ENCODE measurements at regions not wholly inside any gene's neighbourhood (a gene's known extent, or its start where the extent isn't known, plus 50 kb on each side); places are given as distances from the start of the nearest gene placed in this dataset.

GRCh38 chr22:49039625-49040024 lies 788.0 kb downstream of the BRD1 start:
- H3K4me3 ChIP-seq (ENCODE audit: low read depth, low read length) = no peak overlapping the region

- no peak overlapping the region for H3K4me3 ChIP-seq (ENCODE audit: low read depth, low read length)
Measured at GRCh38 chr22:49037701-49038245, 789.9 kb downstream of the BRD1 start.

- H3K4me3 ChIP-seq (ENCODE audit: low read depth, low read length) = no peak overlapping the region
Measured at GRCh38 chr22:49036513-49036912, 791.2 kb downstream of the BRD1 start.

GRCh38 chr22:49035818-49036457 lies 791.7 kb downstream of the BRD1 start:
- H3K4me3 ChIP-seq (ENCODE audit: low read depth, low read length) = no peak overlapping the region

- H3K4me3 ChIP-seq (ENCODE audit: low read depth, low read length) = no peak overlapping the region
Measured at GRCh38 chr22:49034836-49035817, 792.5 kb downstream of the BRD1 start.

- no peak overlapping the region for H3K4me3 ChIP-seq (ENCODE audit: low read depth, low read length)
Measured at GRCh38 chr22:49033616-49034015, 794.1 kb downstream of the BRD1 start.

- H3K4me3 ChIP-seq (ENCODE audit: low read depth, low read length) = no peak overlapping the region
Measured at GRCh38 chr22:49032821-49033220, 794.9 kb downstream of the BRD1 start.

- no peak overlapping the region for H3K4me3 ChIP-seq (ENCODE audit: low read depth, low read length)
Measured at GRCh38 chr22:49031746-49032330, 795.8 kb downstream of the BRD1 start.

GRCh38 chr22:49028111-49028510 lies 799.6 kb downstream of the BRD1 start:
- no peak overlapping the region for H3K4me3 ChIP-seq (ENCODE audit: low read depth, low read length)

- H3K4me3 ChIP-seq (ENCODE audit: low read depth, low read length) = no peak overlapping the region
Measured at GRCh38 chr22:49027368-49027670, 800.4 kb downstream of the BRD1 start.

- H3K4me3 ChIP-seq (ENCODE audit: low read depth, low read length) = no peak overlapping the region
Measured at GRCh38 chr22:49026494-49027367, 800.9 kb downstream of the BRD1 start.

GRCh38 chr22:49025791-49026493 lies 801.7 kb downstream of the BRD1 start:
- H3K4me3 ChIP-seq (ENCODE audit: low read depth, low read length) = no peak overlapping the region

- H3K4me3 ChIP-seq (ENCODE audit: low read depth, low read length) = no peak overlapping the region
Measured at GRCh38 chr22:49024775-49025440, 802.8 kb downstream of the BRD1 start.

- H3K4me3 ChIP-seq (ENCODE audit: low read depth, low read length) = no peak overlapping the region
Measured at GRCh38 chr22:49023879-49024774, 803.5 kb downstream of the BRD1 start.

- H3K4me3 ChIP-seq (ENCODE audit: low read depth, low read length) = no peak overlapping the region
Measured at GRCh38 chr22:49023161-49023878, 804.4 kb downstream of the BRD1 start.

- H3K4me3 ChIP-seq (ENCODE audit: low read depth, low read length) = no peak overlapping the region
Measured at GRCh38 chr22:49022816-49023160, 804.9 kb downstream of the BRD1 start.

- no peak overlapping the region for H3K4me3 ChIP-seq (ENCODE audit: low read depth, low read length)
Measured at GRCh38 chr22:49021926-49022815, 805.5 kb downstream of the BRD1 start.
